NOMO-1 treated with DMSO at 0.1 percent for 48 hours (cell line): ENCODE measurements at regions not wholly inside any gene's neighbourhood (a gene's known extent, or its start where the extent isn't known, plus 50 kb on each side); places are given as distances from the start of the nearest gene placed in this dataset.

Experiments used
- DNase-seq: peaks from one replicate; lab custom pipeline; 2025; ENCODE audit not compliant: unreplicated experiment; lab: John Stamatoyannopoulos, UW

- no peak for DNase-seq
Observed at GRCh38 chr18:7288544-7288943, 57.7 kb downstream of the LRRC30 start.

DNA sequence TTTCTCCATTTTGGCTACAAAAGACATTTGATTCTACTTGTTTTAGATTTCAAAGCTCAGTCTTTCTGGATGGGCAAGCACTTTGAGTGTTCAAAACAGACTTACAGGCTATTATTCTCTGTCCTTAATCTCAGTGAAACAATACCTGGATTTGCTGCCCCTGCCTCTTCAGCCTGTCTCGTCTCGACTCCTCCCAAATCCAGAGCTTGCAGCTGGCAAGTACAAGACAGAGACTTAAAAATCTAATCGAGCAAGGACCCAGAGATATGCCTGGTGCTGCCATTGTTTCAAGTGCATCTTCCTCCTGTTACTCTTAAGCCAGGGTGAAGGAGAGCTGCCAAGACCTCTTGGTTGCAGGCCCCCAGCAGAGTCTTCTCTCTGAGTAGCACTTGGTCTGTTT is 59.2 kb downstream of the LRRC30 start:
- no peak for DNase-seq

DNA sequence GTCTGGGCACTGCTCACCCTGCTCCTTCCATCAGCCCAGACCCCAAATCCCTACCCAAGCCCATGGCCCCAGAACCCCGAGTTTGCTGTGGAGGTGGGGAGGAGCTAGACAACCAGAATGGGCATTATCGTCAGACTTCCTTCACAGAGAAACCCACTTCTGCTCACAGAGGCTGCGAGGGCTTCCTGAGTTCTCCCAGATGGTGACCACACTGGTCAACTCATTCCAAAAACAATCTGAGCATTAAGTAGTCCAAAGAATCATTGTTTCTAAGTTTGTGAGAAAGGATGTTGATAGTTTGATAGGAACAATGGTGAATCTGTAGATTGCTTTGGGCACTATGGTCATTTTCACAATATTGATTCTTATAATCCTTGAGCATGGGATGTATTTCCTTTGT is 60.2 kb downstream of the LRRC30 start:
- DNase-seq: no peak

DNA sequence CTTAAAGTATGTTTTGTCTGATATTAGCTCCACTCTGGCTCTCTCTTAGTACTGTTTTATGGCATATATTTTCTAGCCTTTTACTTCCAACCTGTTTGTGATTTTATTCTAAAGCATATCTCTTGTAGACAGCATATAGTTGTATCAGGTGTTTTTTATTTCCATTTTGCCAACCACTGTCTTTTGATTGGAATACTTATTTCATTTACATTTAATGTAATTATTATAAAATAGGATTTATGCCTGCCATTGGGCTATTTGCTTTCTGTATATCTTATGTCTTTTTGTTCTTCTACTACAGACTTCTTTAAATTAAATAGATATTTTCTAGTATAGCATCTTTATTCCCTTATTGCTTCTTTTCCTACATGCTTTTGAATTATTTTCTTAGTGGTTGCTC is 67.3 kb downstream of the LRRC30 start:
- no peak for DNase-seq

DNA sequence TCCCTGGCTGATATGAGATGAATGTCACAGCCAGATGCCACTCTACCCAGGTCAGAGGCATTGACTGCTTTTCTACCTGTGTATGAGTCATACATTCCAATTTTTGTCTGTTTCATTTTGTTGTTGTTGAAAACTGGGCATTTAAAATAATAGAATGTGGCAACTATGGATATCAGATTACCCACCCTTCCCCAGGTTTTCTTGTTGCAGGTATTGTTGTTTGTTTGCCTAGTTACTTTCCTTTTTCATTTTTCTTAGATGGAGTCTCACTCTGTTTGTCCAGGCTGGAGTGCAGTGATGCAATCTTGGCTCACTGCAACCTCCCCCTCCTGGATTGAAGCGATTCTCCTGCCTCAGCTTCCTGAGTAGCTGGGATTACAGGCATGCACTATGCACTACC is 70.2 kb downstream of the LRRC30 start:
- DNase-seq: no peak

GRCh38 chr18:7303316-7304060 is 72.6 kb downstream of the LRRC30 start:
- DNase-seq: no peak

DNA sequence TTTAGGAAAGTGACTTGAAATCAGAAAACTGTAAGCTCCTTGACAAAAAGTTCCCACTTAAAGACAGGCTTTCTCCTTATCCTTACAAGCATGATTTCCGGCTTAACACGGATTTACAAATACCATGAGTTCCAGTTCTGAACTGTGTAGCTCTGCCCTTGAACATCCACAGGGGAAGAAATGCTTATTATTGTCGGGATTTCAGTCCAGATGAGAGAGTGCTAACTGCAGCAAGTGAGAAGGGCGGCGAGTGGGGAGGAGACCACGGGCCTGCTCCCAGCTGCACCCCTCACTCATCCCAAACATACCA is 73.1 kb downstream of the LRRC30 start:
- DNase-seq: no peak

DNA sequence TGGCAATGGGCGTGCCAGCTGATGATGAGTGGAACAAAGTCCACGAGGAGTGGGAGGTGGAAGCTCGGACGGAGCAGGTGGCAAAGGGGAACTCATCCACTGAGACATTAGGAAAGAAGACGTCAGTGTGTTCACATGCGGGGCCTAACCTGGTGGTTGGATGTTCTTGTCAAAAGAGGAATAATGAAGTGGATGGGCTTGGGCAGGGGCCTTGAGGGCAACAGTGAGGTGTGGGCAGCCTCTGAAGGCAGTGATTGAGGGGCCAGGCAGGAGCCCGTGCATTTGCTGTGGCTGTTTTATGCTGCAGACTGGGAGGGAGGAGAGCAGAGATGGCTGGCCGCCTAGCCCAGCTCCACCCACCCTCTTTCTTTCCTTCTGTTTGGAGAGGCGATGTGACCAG is 74.5 kb downstream of the LRRC30 start:
- DNase-seq: no peak

- DNase-seq: no peak
Observed at GRCh38 chr18:7307030-7307429, 76.1 kb downstream of the LRRC30 start.

GRCh38 chr18:7307526-7307925 is 76.6 kb downstream of the LRRC30 start:
- no peak for DNase-seq

DNA sequence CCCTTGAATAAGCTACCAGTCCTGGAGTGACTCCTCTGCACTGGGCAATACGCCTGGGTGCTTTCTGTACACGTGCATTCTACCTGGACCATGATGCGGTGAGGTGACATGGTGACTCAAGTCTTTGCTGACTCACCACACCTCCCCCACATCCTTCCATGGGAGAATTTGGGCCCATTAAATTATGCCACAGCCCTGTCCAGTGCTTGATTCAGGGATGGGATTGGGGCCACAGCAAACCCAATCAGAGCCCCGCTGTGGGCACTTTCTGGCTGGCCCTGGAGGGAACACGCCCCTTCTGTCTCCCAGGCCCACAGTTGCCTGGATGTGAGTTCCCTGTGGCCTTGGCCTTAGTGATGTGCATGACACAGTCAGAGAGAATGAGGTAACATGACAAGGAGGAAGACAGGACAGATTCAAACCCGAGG is 86.9 kb downstream of the LRRC30 start:
- DNase-seq: no peak

GRCh38 chr18:7319161-7319560 is 88.3 kb downstream of the LRRC30 start:
- DNase-seq: no peak

DNA sequence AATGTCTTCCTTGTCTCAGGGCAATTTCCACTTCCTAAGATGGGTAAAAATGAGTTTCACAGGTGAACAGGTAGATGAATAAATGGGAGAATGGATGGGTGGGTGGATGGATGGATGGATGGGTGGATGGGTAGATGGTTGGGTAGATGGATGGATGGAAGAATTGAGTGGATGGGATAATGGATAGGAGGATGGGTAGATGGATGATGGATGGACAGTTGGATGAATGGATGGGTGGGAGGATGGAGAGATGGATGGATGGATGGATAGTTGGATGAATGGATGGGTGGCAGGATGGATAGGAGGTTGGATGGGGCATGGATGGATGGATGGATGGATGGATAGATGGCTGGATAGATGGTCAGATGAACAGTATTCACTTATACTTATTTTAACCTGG is 90.9 kb downstream of the LRRC30 start:
- no peak for DNase-seq

DNA sequence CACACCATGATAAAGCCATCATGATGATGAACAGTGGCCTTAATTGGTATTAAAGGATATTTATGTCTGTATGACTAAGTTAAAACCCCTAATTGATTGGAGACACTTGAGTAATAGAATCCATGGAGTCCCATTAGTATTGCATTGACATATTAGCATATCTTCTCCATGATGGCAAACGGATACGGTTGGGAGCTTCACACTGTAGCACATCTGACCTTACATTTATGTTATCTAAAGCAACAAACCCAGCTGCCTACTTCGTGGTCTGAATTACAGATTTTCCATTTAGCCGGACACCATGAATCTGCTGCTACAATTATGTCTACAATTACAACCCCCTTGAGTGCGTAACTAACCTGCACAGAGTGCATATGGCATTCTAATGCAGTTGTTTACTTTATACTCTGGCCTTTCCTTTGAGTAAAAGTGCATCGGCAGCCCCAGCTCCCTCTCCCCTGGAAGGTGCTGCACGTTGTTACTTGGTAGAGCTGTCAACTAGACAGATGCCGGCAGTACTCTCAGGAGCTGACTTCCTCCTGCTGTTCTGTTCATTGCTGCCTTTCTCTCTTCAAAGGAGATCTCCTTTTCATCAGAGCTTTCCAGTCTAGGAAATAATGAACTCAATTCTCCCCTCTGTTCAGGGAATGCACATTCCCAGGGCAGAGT is 92.1 kb downstream of the LRRC30 start:
- DNase-seq: no peak

- no peak for DNase-seq
Observed at GRCh38 chr18:7325126-7325430, 94.2 kb downstream of the LRRC30 start.

GRCh38 chr18:7329016-7329415 is 98.1 kb downstream of the LRRC30 start:
- no peak for DNase-seq

DNA sequence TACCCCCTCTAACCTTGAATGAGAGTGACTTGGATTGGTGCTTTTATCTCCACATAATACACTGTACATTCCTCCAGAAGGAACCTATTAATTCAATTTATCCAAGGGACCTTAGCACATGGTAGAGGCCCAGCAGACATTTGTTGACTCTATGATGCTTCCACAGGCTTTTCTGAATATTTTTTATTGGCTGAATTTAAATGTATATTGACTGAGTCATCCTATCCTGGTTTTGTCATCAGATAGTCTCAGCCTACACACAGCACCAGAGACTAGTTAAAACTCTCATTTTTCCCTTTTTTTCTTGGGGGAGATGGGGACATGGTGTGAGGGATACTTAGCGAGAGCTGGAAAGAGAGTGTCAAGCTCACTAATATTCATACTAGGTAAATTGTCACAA is 101.6 kb downstream of the LRRC30 start:
- no peak for DNase-seq

DNA sequence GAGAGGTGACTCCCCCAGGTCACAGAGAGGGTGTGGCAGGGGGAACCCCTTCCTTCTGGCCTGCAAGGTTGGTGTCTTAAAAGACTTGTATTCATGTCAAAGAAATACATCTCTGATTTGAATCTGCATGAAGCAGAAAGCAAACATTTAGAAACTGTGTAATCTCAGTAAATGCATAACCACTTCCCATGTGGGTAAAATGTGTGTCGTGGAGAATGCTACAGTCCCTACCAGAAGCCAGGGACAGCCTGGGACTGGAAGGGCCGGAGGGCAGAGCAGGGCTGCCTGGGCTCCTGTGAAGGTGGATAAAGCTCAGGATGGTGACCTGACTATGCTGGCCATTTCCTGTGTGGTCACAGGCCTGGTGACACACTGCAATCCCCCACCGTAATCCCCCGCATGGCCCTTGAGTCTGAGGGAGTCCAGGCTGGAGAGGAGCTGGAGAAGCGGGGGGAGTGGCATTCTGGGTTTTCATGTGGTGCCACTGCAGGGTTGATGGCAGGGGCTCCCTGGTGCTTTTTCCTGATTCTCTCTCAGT is 102.2 kb downstream of the LRRC30 start:
- DNase-seq: no peak

GRCh38 chr18:7334973-7335568 is 104.2 kb downstream of the LRRC30 start:
- no peak for DNase-seq

DNA sequence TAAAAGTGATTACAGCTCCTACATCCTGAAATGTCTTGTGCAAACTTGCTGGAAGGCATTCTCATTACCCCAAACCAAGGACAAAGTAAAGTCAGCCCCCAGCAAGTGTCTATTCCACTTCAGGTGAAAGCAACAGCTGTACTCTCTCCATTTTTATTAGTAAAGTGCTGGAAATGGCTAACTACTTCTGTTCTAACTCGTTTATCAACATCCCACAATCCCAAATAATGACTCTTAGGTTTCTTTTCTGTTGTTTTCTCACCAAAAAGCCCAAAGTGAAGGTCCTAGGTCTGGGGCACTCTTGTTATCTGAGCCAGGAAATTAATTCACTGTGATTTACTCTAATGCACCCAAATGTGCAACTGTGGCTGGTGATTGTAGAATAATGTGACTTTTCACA is 105.7 kb downstream of the LRRC30 start:
- DNase-seq: no peak

GRCh38 chr18:7338846-7339245 is 108.0 kb downstream of the LRRC30 start:
- no peak for DNase-seq

- no peak for DNase-seq
Observed at GRCh38 chr18:7341581-7342337, 110.9 kb downstream of the LRRC30 start.
